Endothelial cell of umbilical vein (primary cell): ENCODE measurements at regions not wholly inside any gene's neighbourhood (a gene's known extent, or its start where the extent isn't known, plus 50 kb on each side); places are given as distances from the start of the nearest gene placed in this dataset.

Experiments
- BruUV-seq: library from RNA; stranded (reverse); fragments of 400-500 nt; replicated peaks from 2 replicates; lab custom pipeline; 2021; lab: Mats Ljungman, UMichigan
- CTCF ChIA-PET: fragments of 300-600, 350-600 bp; sonication (Branson Sonifier 250); formaldehyde crosslinking; loops from one replicate; lab custom pipeline; 2021; ENCODE audit warnings: antibody characterized with exemption, inconsistent platforms; lab: Charles Lee
- POLR2A ChIA-PET: fragments of 300-600, 350-600 bp; sonication (Branson Sonifier 250); formaldehyde crosslinking; loops from one replicate; lab custom pipeline; 2021; ENCODE audit warnings: antibody characterized with exemption, inconsistent platforms; lab: Charles Lee
- DNase-seq: peaks from one replicate; pipeline ENCODE4 v3.0.0-alpha.2; 2011; ENCODE audit warnings: low read depth, low spot score
- FAIRE-seq: peaks from 2 replicates; lab custom pipeline; 2011; peaks lifted over from hg19 to GRCh38; lab: Jason Lieb, UNC
- H2AFZ ChIP-seq: 2 replicates; pipeline ENCODE4 v1.6.0; 2012; ENCODE audit warnings: low read depth, low read length, control low read depth, inconsistent platforms
- H3K27ac ChIP-seq: 2 replicates; pipeline ENCODE4 v1.5.1; 2011; ENCODE audit warnings: low read depth, mild to moderate bottlenecking, control low read depth, low read length, moderate library complexity; ENCODE audit not compliant: insufficient read depth
- H3K27me3 ChIP-seq, 2 experiments: 2 replicates each; pipeline versions ENCODE4 v1.6.0 to v1.6.1; 2011; ENCODE audit warnings: low read length in 2 of 2, mixed read lengths in 1 of 2; ENCODE audit not compliant: control insufficient read depth in 2 of 2, insufficient read depth in 2 of 2
- H3K36me3 ChIP-seq, 2 experiments: 2 replicates in 1 of 2; 3 replicates in 1 of 2; pipeline ENCODE4 v1.5.1; 2011; ENCODE audit warnings: low read length in 2 of 2, mild to moderate bottlenecking in 1 of 2, moderate library complexity in 1 of 2; ENCODE audit not compliant: control insufficient read depth in 2 of 2, insufficient read depth in 2 of 2; ENCODE audit errors: extremely low read depth in 1 of 2
- H3K4me1 ChIP-seq: 3 replicates; pipeline ENCODE4 v1.5.1; 2011; ENCODE audit warnings: mild to moderate bottlenecking, low read length; ENCODE audit not compliant: control insufficient read depth, insufficient read depth; ENCODE audit errors: extremely low read depth
- H3K4me2 ChIP-seq: 2 replicates; pipeline ENCODE4 v1.6.1; 2011; ENCODE audit warnings: low read length, control low read depth, mixed read lengths; ENCODE audit not compliant: insufficient read depth
- H3K4me3 ChIP-seq, 3 experiments: fragments of 200-600 bp in 1 of 3; sonication (generic), shearing (Covaris generic) in 1 of 3; replicated peaks in 1 of 3; 2 replicates each; pipeline ENCODE4 v1.5.1; 2011 to 2016; ENCODE audit warnings: control low read depth in 3 of 3, low read length in 3 of 3, mild to moderate bottlenecking in 2 of 3, inconsistent platforms in 1 of 3, low read depth in 1 of 3, moderate library complexity in 1 of 3; ENCODE audit not compliant: insufficient read depth in 1 of 3
- H3K79me2 ChIP-seq: 2 replicates; pipeline ENCODE4 v1.6.0; 2012; ENCODE audit warnings: low read length, inconsistent platforms; ENCODE audit not compliant: control insufficient read depth, insufficient read depth
- H3K9ac ChIP-seq: replicated peaks from 2 replicates; pipeline ENCODE3; 2011; ENCODE audit warnings: low read length, control low read depth; ENCODE audit not compliant: insufficient read depth; ENCODE audit errors: extremely low read depth
- H3K9me1 ChIP-seq: replicated peaks from 3 replicates; pipeline ENCODE4 v1.6.0; 2011; ENCODE audit warnings: mild to moderate bottlenecking, low read length; ENCODE audit not compliant: control insufficient read depth, insufficient read depth; ENCODE audit errors: extremely low read depth
- H3K9me3 ChIP-seq: replicated peaks from 2 replicates; pipeline ENCODE4 v1.5.1; 2012; ENCODE audit warnings: low read length, inconsistent platforms; ENCODE audit not compliant: control insufficient read depth, insufficient read depth
- H4K20me1 ChIP-seq: replicated peaks from 2 replicates; pipeline ENCODE3; 2011; ENCODE audit warnings: mild to moderate bottlenecking, low read length; ENCODE audit not compliant: control insufficient read depth, insufficient read depth; ENCODE audit errors: extremely low read depth
- CTCF ChIP-seq, 2 donors: IDR thresholded peaks; 1 replicate in 1 of 2; 2 replicates in 1 of 2; pipeline ENCODE4 v1.5.1; 2011; ENCODE audit warnings: low read length in 2 of 2, mild to moderate bottlenecking in 2 of 2, moderate library complexity in 2 of 2, control low read depth in 1 of 2, inconsistent platforms in 1 of 2, low read depth in 1 of 2; ENCODE audit not compliant: insufficient read depth in 1 of 2; ENCODE audit errors: extremely low read depth in 1 of 2
- EZH2 ChIP-seq: IDR thresholded peaks from 2 replicates; pipeline ENCODE4 v1.6.1; 2012; ENCODE audit warnings: borderline replicate concordance, low read depth, mild to moderate bottlenecking, moderate library complexity, low read length, inconsistent platforms; ENCODE audit not compliant: severe bottlenecking
- GATA2 ChIP-seq: IDR thresholded peaks from 2 replicates; pipeline ENCODE4 v1.7.0; 2011; ENCODE audit warnings: low read depth, mild to moderate bottlenecking, moderate library complexity, mixed read lengths, low read length; ENCODE audit not compliant: insufficient read length, insufficient read depth
- JUN ChIP-seq: IDR thresholded peaks from 2 replicates; pipeline ENCODE4 v1.6.1; 2011; ENCODE audit warnings: borderline replicate concordance, low read depth; ENCODE audit not compliant: insufficient read length, insufficient read depth
- MAX ChIP-seq: IDR thresholded peaks from 2 replicates; pipeline ENCODE4 v1.6.1; 2011; ENCODE audit not compliant: insufficient read depth, insufficient read length
- MYC ChIP-seq: IDR thresholded peaks from one replicate; pipeline ENCODE4 v1.6.1; 2011; ENCODE audit warnings: mild to moderate bottlenecking, low read depth, low read length
- dilution Hi-C: fragments of 300-500 bp; cut with MboI; formaldehyde crosslinking; loops from one replicate; pipeline ENCODE4 v1.15.0; 2019; ENCODE audit warnings: low sequenced_read_pairs; ENCODE audit not compliant: extremely low pct_ligation_motif_present
- intact Hi-C: fragments of 100-400 bp; cut with micrococcal nuclease; formaldehyde crosslinking; loops from one replicate; pipeline ENCODE4 v1.10.0; 2022

DNA sequence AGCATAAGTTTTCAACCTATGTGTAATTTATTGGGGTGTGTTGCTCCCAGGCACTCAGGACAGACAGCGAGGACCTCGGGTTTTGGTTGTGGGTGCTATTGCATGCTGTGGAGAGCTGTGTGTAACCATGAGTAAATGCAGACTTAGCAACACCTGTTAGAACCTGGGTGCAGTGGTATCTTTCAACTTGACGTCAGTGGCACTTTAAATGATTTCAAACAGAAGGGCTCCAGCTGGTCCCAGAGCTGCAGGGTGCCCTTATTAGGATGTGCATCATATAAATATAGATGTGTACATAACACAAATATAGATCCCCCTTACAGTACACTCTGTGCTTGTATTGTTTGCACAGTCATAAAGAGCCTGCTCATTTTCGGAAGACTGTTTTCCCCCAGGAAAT, 228.3 kb upstream of the IRS2 start:
- intact Hi-C loops (no loop called here), dilution Hi-C loops (no loop called here)
- POLR2A ChIA-PET = no interaction called here
- CTCF ChIA-PET = no interaction called here
- H3K9ac ChIP-seq = no peak overlapping the region
- no peak for FAIRE-seq
- H3K36me3 ChIP-seq = no peaks in the 10 kb centered on the region
- H3K79me2 ChIP-seq = no peaks in the 10 kb centered on the region
- H3K27ac ChIP-seq = no peak overlapping the region
- TF ChIP-seq GATA2 (no peak), MAX (no peak), MYC (no peak), EZH2 (no peak), JUN (no peak), CTCF (IDR thresholded peaks at IDR 0.05; ENCODE audit: extremely low read depth in 1 of 2, insufficient read depth in 1 of 2, low read depth in 1 of 2, low read length in 2 of 2) (no peak)
- no TSS peak for BruUV-seq
- H3K4me2 ChIP-seq = no peak overlapping the region
- no peaks in the 10 kb centered on the region for H4K20me1 ChIP-seq
- no peak for DNase-seq
- H3K27me3 ChIP-seq = no peaks in the 10 kb centered on the region
- no peaks in the 10 kb centered on the region for H3K9me1 ChIP-seq
- H3K9me3 ChIP-seq = no peaks in the 10 kb centered on the region
- H2AFZ ChIP-seq = no peak overlapping the region
- peaks cover 6% of the 10 kb centered on the region for H3K4me1 ChIP-seq
- H3K4me3 ChIP-seq = no peak overlapping the region
